ENCODE measurements at regions not wholly inside any gene's neighbourhood (a gene's known extent, or its start where the extent isn't known, plus 50 kb on each side); places are given as distances from the start of the nearest gene placed in this dataset.

- Histone ChIP-seq H3K27me3 (peaks cover 7% of the 10 kb centered on the region; the same call in 1 of the 2 replicates), H3K4me2 (peak overlapping the region; percentile 47), H3K36me3 (peaks cover 72% of the 10 kb centered on the region), H3K27ac (peak overlapping the region; percentile 94), H3K4me1 (no peaks in the 10 kb centered on the region), H4K20me1 (no peaks in the 10 kb centered on the region), H3K9ac (peak overlapping the region; percentile 83), H3K9me3 (peaks cover 53% of the 10 kb centered on the region), H3K4me3 (peak overlapping the region; percentile 70)
- TF ChIP-seq Cebpa-rat (IDR thresholded peaks at IDR 0.05), result no peak
Measured at GRCh38 chrX:131728295-131729145, 184.6 kb downstream of the OR13H1 start.

- peak overlapping the region; percentile 47 for H3K4me2 ChIP-seq
- peaks cover 5% of the 10 kb centered on the region; the same call in 1 of the 2 replicates for H3K4me1 ChIP-seq
- H3K27ac ChIP-seq, result peak overlapping the region; percentile 94
- TF ChIP-seq Cebpa-rat (IDR thresholded peaks at IDR 0.05), result no peak
- H3K27me3 ChIP-seq, result peaks cover 5% of the 10 kb centered on the region; the same call in 1 of the 2 replicates
- H3K4me3 ChIP-seq, result peak overlapping the region; percentile 70
- H3K36me3 ChIP-seq, result peaks cover 79% of the 10 kb centered on the region
- peak overlapping the region; percentile 83 for H3K9ac ChIP-seq
- H4K20me1 ChIP-seq, result no peaks in the 10 kb centered on the region
- peaks cover 53% of the 10 kb centered on the region for H3K9me3 ChIP-seq
Measured at GRCh38 chrX:131729295-131729694, 185.4 kb downstream of the OR13H1 start.

- no peaks in the 10 kb centered on the region for H3K27me3 ChIP-seq
- no peak overlapping the region for H3K27ac ChIP-seq
- peak overlapping the region; percentile 69 for H3K4me2 ChIP-seq
- peaks cover 9% of the 10 kb centered on the region; the same call in 1 of the 2 replicates for H3K4me1 ChIP-seq
- H3K9ac ChIP-seq, result no peak overlapping the region; the same call in 1 of the 2 replicates
- no peak for TF ChIP-seq Cebpa-rat (IDR thresholded peaks at IDR 0.05)
- peaks cover 66% of the 10 kb centered on the region for H3K36me3 ChIP-seq
- H4K20me1 ChIP-seq, result no peaks in the 10 kb centered on the region
- H3K9me3 ChIP-seq, result peaks cover 11% of the 10 kb centered on the region
- H3K4me3 ChIP-seq, result peak overlapping the region; percentile 40
Measured at GRCh38 chrX:131734621-131735020, 190.7 kb downstream of the OR13H1 start.

- no peak overlapping the region for H3K9ac ChIP-seq
- TF ChIP-seq Cebpa-rat (IDR thresholded peaks at IDR 0.05), result no peak
- peak overlapping the region; percentile 69 for H3K4me2 ChIP-seq
- H3K27me3 ChIP-seq, result no peaks in the 10 kb centered on the region
- no peaks in the 10 kb centered on the region for H4K20me1 ChIP-seq
- H3K27ac ChIP-seq, result no peak overlapping the region
- H3K4me1 ChIP-seq, result peaks cover 9% of the 10 kb centered on the region; the same call in 1 of the 2 replicates
- peaks cover 66% of the 10 kb centered on the region for H3K36me3 ChIP-seq
- H3K4me3 ChIP-seq, result peak overlapping the region; percentile 40; the same call in 1 of the 2 replicates
- H3K9me3 ChIP-seq, result peaks cover 11% of the 10 kb centered on the region
Measured at GRCh38 chrX:131735127-131735526, 191.3 kb downstream of the OR13H1 start.

GRCh38 chrX:131739823-131740222, 195.9 kb downstream of the OR13H1 start:
- TF ChIP-seq Cebpa-rat (IDR thresholded peaks at IDR 0.05), result no peak
- Histone ChIP-seq H3K9ac (no peak overlapping the region), H3K4me1 (no peaks in the 10 kb centered on the region), H3K36me3 (peaks cover 80% of the 10 kb centered on the region), H3K27me3 (no peaks in the 10 kb centered on the region), H3K4me2 (no peak overlapping the region), H4K20me1 (no peaks in the 10 kb centered on the region), H3K9me3 (peaks cover 50% of the 10 kb centered on the region), H3K27ac (no peak overlapping the region), H3K4me3 (no peak overlapping the region)

- Histone ChIP-seq H3K4me1 (no peaks in the 10 kb centered on the region), H3K9ac (peak overlapping the region; percentile 85), H4K20me1 (no peaks in the 10 kb centered on the region), H3K4me3 (peak overlapping the region; percentile 68), H3K27me3 (no peaks in the 10 kb centered on the region), H3K4me2 (peak overlapping the region; percentile 77), H3K9me3 (peaks cover 52% of the 10 kb centered on the region), H3K27ac (peak overlapping the region; percentile 93), H3K36me3 (peaks cover 83% of the 10 kb centered on the region)
- TF ChIP-seq Cebpa-rat (IDR thresholded peaks at IDR 0.05), result no peak
Measured at GRCh38 chrX:131741103-131741581, 197.3 kb downstream of the OR13H1 start.

GRCh38 chrX:131745942-131746489, 202.1 kb downstream of the OR13H1 start:
- no peaks in the 10 kb centered on the region for H3K4me1 ChIP-seq
- no peaks in the 10 kb centered on the region for H3K27me3 ChIP-seq
- H3K9ac ChIP-seq, result peak overlapping the region; percentile 83; the same call in 1 of the 2 replicates
- no peaks in the 10 kb centered on the region for H4K20me1 ChIP-seq
- peak overlapping the region; percentile 67 for H3K4me3 ChIP-seq
- peak overlapping the region; percentile 93; the same call in 1 of the 2 replicates for H3K27ac ChIP-seq
- peaks cover 39% of the 10 kb centered on the region for H3K9me3 ChIP-seq
- peaks cover 92% of the 10 kb centered on the region for H3K36me3 ChIP-seq
- peak overlapping the region; percentile 82 for H3K4me2 ChIP-seq
- no peak for TF ChIP-seq Cebpa-rat (IDR thresholded peaks at IDR 0.05)

GRCh38 chrX:131746491-131746968, 202.7 kb downstream of the OR13H1 start:
- Histone ChIP-seq H3K27me3 (no peaks in the 10 kb centered on the region), H4K20me1 (no peaks in the 10 kb centered on the region), H3K9me3 (peaks cover 34% of the 10 kb centered on the region), H3K9ac (peak overlapping the region; percentile 83), H3K4me1 (no peaks in the 10 kb centered on the region), H3K36me3 (peaks cover 90% of the 10 kb centered on the region), H3K27ac (peak overlapping the region; percentile 93), H3K4me3 (peak overlapping the region; percentile 67), H3K4me2 (peak overlapping the region; percentile 82)
- no peak for TF ChIP-seq Cebpa-rat (IDR thresholded peaks at IDR 0.05)

GRCh38 chrX:131747173-131747572, 203.3 kb downstream of the OR13H1 start:
- Histone ChIP-seq H3K9ac (peak overlapping the region; percentile 83; the same call in 1 of the 2 replicates), H3K27ac (peak overlapping the region; percentile 93), H3K4me1 (no peaks in the 10 kb centered on the region), H3K36me3 (peaks cover 85% of the 10 kb centered on the region), H3K27me3 (no peaks in the 10 kb centered on the region), H3K4me3 (peak overlapping the region; percentile 67), H3K4me2 (peak overlapping the region; percentile 82), H3K9me3 (peaks cover 28% of the 10 kb centered on the region), H4K20me1 (no peaks in the 10 kb centered on the region)
- TF ChIP-seq Cebpa-rat (IDR thresholded peaks at IDR 0.05), result no peak
